Astrocyte (in vitro differentiated cells and primary cell): ENCODE measurements at regions not wholly inside any gene's neighbourhood (a gene's known extent, or its start where the extent isn't known, plus 50 kb on each side); places are given as distances from the start of the nearest gene placed in this dataset.

Experiments used
- CTCF ChIP-seq: IDR thresholded peaks from 2 replicates; pipeline ENCODE4 v1.5.1; 2011; ENCODE audit warnings: low read depth, mild to moderate bottlenecking, inconsistent platforms, low read length, moderate library complexity; ENCODE audit not compliant: insufficient read depth
- EZH2 ChIP-seq: IDR thresholded peaks from 2 replicates; pipeline ENCODE4 v1.6.1; 2012; ENCODE audit warnings: mild to moderate bottlenecking, low read length, inconsistent platforms; ENCODE audit not compliant: insufficient read depth

GRCh38 chr21:35220301-35220700 lies 171.2 kb upstream of the RUNX1 start:
- TF ChIP-seq EZH2 (no peak), CTCF (no peak)
